Chondrocyte (in vitro differentiated cells): ENCODE measurements at regions not wholly inside any gene's neighbourhood (a gene's known extent, or its start where the extent isn't known, plus 50 kb on each side); places are given as distances from the start of the nearest gene placed in this dataset.

Experiments
- DNase-seq: peaks from one replicate; pipeline ENCODE4 v3.0.0; 2021; ENCODE audit warnings: mixed read lengths, low spot score
- H3K27ac Mint-ChIP-seq: one replicate; pipeline ENCODE4 v1.8.0; 2021; ENCODE audit warnings: mild to moderate bottlenecking, moderate library complexity, mixed read lengths; ENCODE audit not compliant: unreplicated experiment
- H3K27me3 Mint-ChIP-seq: 2 replicates; pipeline ENCODE4 v1.8.0; 2021; ENCODE audit warnings: low read depth, mixed read lengths
- H3K36me3 Mint-ChIP-seq: 2 replicates; pipeline ENCODE4 v1.8.0; 2021; ENCODE audit warnings: low read depth, mixed read lengths
- H3K4me1 Mint-ChIP-seq: 2 replicates; pipeline ENCODE4 v1.8.0; 2021; ENCODE audit warnings: low read depth, mild to moderate bottlenecking, mixed read lengths
- H3K4me3 Mint-ChIP-seq: one replicate; pipeline ENCODE4 v1.8.0; 2021; ENCODE audit warnings: mild to moderate bottlenecking, moderate library complexity, mixed read lengths; ENCODE audit not compliant: unreplicated experiment
- H3K9me3 Mint-ChIP-seq: 2 replicates; pipeline ENCODE4 v1.8.0; 2021; ENCODE audit warnings: low read depth, mixed read lengths
- TF ChIP-seq, protein P1 (sequence below): fragments of 200-600 bp; sonication (generic); IDR thresholded peaks from 2 replicates; pipeline ENCODE4 v1.5.0; 2021; ENCODE audit warnings: antibody characterized with exemption, mild to moderate bottlenecking, moderate library complexity

DNA sequence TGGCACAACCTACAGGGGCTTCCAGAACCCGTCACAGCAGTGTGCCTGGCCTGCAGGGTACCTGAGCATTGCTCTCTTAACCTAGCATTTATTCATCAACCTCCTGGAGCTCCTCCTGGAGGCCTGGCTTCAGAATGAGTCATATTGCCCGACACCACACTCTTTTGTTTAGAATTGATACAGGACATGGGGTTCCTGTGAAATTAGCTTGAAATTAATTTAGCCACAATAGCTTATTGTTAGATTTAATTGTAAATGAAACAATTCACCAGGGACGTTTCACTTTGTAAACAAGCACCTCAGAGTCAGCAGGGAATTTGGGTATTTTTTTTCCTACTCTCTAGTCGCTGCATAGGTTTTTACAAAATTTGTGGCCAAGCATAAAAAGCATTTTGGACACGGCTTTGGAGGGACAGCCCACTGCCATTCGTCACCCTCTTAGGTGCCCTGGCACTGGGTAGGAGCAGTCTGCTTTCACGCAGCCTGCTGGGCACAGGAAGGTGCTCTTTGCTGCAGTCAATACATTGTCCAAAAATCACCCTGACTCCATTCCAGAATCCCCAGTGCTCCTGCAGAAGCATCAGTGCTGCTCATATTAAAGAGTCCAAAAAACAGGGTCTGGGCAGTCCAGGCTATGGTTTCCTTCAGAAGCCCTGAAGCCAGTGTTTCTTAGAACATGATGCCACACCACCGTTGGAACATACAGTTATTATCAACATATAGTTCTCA is 60.8 kb upstream of the MEF2A start:
- no peak overlapping the region for H3K27ac Mint-ChIP-seq
- H3K4me3 Mint-ChIP-seq, result no peak overlapping the region
- no peak for DNase-seq
- TF ChIP-seq, protein P1, sequence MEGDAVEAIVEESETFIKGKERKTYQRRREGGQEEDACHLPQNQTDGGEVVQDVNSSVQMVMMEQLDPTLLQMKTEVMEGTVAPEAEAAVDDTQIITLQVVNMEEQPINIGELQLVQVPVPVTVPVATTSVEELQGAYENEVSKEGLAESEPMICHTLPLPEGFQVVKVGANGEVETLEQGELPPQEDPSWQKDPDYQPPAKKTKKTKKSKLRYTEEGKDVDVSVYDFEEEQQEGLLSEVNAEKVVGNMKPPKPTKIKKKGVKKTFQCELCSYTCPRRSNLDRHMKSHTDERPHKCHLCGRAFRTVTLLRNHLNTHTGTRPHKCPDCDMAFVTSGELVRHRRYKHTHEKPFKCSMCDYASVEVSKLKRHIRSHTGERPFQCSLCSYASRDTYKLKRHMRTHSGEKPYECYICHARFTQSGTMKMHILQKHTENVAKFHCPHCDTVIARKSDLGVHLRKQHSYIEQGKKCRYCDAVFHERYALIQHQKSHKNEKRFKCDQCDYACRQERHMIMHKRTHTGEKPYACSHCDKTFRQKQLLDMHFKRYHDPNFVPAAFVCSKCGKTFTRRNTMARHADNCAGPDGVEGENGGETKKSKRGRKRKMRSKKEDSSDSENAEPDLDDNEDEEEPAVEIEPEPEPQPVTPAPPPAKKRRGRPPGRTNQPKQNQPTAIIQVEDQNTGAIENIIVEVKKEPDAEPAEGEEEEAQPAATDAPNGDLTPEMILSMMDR, result peak; percentile 53
- no peaks in the 10 kb centered on the region for H3K36me3 Mint-ChIP-seq
- H3K4me1 Mint-ChIP-seq, result peaks cover 49% of the 10 kb centered on the region
- no peaks in the 10 kb centered on the region for H3K27me3 Mint-ChIP-seq
- no peaks in the 10 kb centered on the region for H3K9me3 Mint-ChIP-seq

DNA sequence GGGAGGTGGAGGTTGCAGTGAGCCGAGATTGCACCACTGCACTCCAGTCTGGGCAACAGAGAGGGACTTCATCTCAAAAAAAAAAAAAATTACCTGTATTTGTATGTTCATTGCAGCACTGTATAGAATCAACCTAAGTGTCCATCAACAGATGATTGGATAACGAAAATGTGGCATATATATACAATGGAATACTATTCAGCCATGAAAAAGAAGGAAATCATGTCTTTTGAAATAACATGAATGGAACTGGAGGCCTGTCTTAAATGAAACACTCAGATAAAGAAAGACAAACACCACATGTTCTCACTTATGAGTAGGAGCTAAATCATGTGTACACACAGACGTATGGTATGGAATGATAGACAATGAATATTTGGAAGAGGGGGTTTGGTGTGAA is 59.4 kb upstream of the MEF2A start:
- H3K9me3 Mint-ChIP-seq, result no peaks in the 10 kb centered on the region

DNA sequence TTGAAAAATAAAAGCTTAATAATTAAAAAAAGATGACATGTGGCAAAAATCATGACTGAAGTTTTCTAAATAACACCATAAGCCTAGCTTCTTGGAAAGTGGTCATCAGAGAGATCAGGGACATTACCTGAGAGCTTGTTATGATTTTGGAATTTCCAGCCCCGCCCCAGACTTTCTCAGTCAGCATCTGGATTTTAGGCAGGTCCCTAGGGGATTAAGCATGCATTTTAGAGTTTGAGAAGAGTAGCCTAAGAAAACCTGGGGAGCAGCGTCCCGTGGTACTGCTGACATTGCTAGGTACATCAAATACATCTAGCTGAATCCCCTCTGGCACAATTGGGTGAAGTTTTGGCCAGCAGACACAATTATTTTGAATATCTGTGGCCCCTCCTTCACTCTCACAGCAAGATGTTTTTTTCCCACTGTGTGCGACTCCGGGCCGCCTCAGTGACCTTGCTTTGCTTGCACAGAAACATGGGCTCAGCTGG is 58.7 kb upstream of the MEF2A start:
- no peak overlapping the region for H3K4me3 Mint-ChIP-seq
- TF ChIP-seq, protein P1, result no peak
- H3K27ac Mint-ChIP-seq, result peak overlapping the region; percentile 83
- no peaks in the 10 kb centered on the region for H3K9me3 Mint-ChIP-seq
- no peak for DNase-seq
- no peaks in the 10 kb centered on the region for H3K36me3 Mint-ChIP-seq
- H3K27me3 Mint-ChIP-seq, result no peaks in the 10 kb centered on the region
- peaks cover 68% of the 10 kb centered on the region for H3K4me1 Mint-ChIP-seq

More for the DNA sequence above, 59.4 kb upstream of the MEF2A start:
- no peak for DNase-seq
- Mint-ChIP-seq H3K27ac (no peak overlapping the region), H3K4me3 (no peak overlapping the region), H3K36me3 (no peaks in the 10 kb centered on the region), H3K4me1 (peaks cover 62% of the 10 kb centered on the region), H3K27me3 (no peaks in the 10 kb centered on the region)
- TF ChIP-seq, protein P1, result no peak

DNA sequence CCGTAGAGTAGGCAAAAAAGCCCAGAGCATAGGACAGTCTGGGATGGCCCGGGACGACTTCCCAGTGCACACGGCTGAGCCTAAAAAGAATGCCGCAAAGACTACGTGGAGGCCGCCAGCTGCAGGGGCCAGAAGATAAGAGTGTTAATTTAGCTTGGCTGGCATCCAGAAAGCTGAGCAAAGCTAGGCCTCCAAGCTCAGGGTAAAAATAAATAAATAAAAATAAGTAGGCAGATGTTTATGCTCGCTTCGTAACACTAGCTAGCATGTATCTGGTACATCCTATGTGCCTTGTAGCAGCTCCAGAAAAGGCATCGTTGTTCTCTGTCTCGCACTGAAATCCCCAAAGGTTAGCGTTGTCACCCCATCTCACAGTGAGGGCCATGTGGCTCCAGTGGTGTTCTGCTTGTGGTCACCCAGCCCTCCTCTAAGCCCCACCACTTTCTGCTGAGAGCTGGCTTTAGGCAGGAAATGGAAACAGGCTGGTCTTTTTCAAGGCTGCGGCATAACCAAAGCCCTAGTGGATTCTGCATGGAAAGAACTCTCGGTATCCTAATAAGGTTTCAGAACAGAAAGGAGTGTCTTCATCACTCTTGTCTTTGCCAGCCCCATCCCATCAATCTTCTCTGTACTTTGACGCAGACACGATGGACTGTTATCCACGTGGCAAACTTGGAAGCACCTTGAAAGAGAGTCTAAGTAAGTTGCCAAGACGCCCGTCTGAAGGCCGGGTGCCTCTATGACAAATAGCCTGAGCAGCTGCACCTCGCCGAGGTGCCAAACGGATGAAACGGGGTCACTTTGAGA is 58.1 kb upstream of the MEF2A start:
- Mint-ChIP-seq H3K9me3 (no peaks in the 10 kb centered on the region), H3K4me1 (peaks cover 75% of the 10 kb centered on the region), H3K27me3 (no peaks in the 10 kb centered on the region), H3K36me3 (no peaks in the 10 kb centered on the region), H3K27ac (peak overlapping the region; percentile 83), H3K4me3 (no peak overlapping the region)
- TF ChIP-seq, protein P1, result no peak
- no peak for DNase-seq

DNA sequence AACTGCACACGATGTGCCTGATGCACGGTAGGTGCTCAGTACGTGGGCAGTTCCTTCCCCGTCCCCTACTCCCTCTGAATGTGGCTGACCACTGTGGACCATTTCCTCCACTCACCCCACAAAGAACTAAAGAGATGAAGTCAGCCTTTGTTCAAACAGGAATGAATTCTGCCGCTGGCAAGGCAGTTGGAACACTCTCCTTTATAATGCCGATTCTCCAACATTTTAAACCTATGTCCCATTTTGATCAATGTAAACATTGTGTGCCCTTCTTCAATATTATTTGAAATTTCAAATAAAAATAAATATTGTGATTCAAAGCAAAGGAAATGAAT is 57.5 kb upstream of the MEF2A start:
- Mint-ChIP-seq H3K36me3 (no peaks in the 10 kb centered on the region), H3K4me3 (no peak overlapping the region), H3K9me3 (peaks cover 1% of the 10 kb centered on the region), H3K27ac (peak overlapping the region; percentile 83), H3K27me3 (no peaks in the 10 kb centered on the region), H3K4me1 (peaks cover 78% of the 10 kb centered on the region)
- no peak for DNase-seq
- TF ChIP-seq, protein P1, result no peak
